OCI-LY7 (cell line): ENCODE measurements at regions not wholly inside any gene's neighbourhood (a gene's known extent, or its start where the extent isn't known, plus 50 kb on each side); places are given as distances from the start of the nearest gene placed in this dataset.

Experiments used
- EZH2phosphoT487 ChIP-seq: fragments of 200-600 bp; sonication (generic); IDR thresholded peaks from 2 replicates; pipeline ENCODE4 v1.6.1; 2018; ENCODE audit warnings: low read depth, borderline replicate concordance, mild to moderate bottlenecking, mixed run types, antibody characterized with exemption, low read length, moderate library complexity, mixed read lengths
- TF ChIP-seq, protein P1 (sequence below): fragments of 200-600 bp; sonication (generic); conservative IDR thresholded peaks from 2 replicates; pipeline ENCODE4 v1.5.1; 2014; ENCODE audit warnings: mild to moderate bottlenecking, antibody characterized with exemption, low read length, moderate library complexity, mixed read lengths

DNA sequence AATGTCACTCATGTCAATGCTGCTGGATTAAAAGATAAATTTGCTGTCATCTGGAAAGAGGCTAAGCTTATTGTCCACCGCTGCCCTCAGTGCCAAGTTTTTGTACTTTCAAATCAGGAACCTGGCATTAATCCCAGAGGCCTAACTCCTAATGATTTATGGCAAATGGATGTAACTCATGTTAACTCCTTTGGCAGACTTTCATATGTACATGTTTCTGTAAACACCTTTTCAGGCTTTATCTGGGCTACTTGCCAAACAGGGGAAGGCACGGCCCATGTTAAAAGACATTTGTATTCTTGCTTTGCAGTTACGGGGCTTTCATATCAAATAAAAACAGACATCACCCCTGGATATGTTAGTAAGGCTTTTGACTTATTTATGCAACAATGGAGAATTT, 608.0 kb upstream of the ACO1 start:
- TF ChIP-seq, protein P1, sequence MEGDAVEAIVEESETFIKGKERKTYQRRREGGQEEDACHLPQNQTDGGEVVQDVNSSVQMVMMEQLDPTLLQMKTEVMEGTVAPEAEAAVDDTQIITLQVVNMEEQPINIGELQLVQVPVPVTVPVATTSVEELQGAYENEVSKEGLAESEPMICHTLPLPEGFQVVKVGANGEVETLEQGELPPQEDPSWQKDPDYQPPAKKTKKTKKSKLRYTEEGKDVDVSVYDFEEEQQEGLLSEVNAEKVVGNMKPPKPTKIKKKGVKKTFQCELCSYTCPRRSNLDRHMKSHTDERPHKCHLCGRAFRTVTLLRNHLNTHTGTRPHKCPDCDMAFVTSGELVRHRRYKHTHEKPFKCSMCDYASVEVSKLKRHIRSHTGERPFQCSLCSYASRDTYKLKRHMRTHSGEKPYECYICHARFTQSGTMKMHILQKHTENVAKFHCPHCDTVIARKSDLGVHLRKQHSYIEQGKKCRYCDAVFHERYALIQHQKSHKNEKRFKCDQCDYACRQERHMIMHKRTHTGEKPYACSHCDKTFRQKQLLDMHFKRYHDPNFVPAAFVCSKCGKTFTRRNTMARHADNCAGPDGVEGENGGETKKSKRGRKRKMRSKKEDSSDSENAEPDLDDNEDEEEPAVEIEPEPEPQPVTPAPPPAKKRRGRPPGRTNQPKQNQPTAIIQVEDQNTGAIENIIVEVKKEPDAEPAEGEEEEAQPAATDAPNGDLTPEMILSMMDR = no peak
- TF ChIP-seq EZH2phosphoT487 = no peak
